Parathyroid adenoma (tissue), 2 donors: ENCODE measurements at regions not wholly inside any gene's neighbourhood (a gene's known extent, or its start where the extent isn't known, plus 50 kb on each side); places are given as distances from the start of the nearest gene placed in this dataset.

Source experiments
- H2AFZ ChIP-seq: fragments of 300-600 bp; sonication (generic); one replicate; pipeline ENCODE4 v1.7.0; 2017; ENCODE audit warnings: antibody characterized with exemption, mild to moderate bottlenecking
- H3K27ac ChIP-seq: fragments of 300-600 bp; sonication (generic); one replicate; pipeline ENCODE4 v1.7.0; 2017
- H3K27me3 ChIP-seq: fragments of 300-600 bp; sonication (generic); one replicate; pipeline ENCODE4 v1.7.0; 2017; ENCODE audit warnings: low read length; ENCODE audit not compliant: control insufficient read depth, insufficient read depth
- H3K36me3 ChIP-seq: fragments of 300-600 bp; sonication (generic); one replicate; pipeline ENCODE4 v1.7.0; 2017; ENCODE audit warnings: low read length; ENCODE audit not compliant: control insufficient read depth, insufficient read depth
- H3K4me1 ChIP-seq: fragments of 300-600 bp; sonication (generic); one replicate; pipeline ENCODE4 v1.7.0; 2017; ENCODE audit warnings: control low read depth
- H3K4me2 ChIP-seq: fragments of 300-600 bp; sonication (generic); one replicate; pipeline ENCODE4 v1.7.0; 2017; ENCODE audit warnings: low read length
- H3K4me3 ChIP-seq: fragments of 300-600 bp; sonication (generic); one replicate; pipeline ENCODE4 v1.7.0; 2017; ENCODE audit warnings: low read depth, low read length
- H3K79me2 ChIP-seq: fragments of 300-600 bp; sonication (generic); one replicate; pipeline ENCODE4 v1.7.0; 2017; ENCODE audit warnings: control low read depth
- H3K9ac ChIP-seq: fragments of 300-600 bp; sonication (generic); one replicate; pipeline ENCODE4 v1.7.0; 2017; ENCODE audit warnings: mild to moderate bottlenecking
- H3K9me3 ChIP-seq: fragments of 300-600 bp; sonication (generic); one replicate; pipeline ENCODE4 v1.7.0; 2017; ENCODE audit warnings: low read length; ENCODE audit not compliant: control insufficient read depth
- CTCF ChIP-seq: fragments of 300-600 bp; sonication (generic); IDR thresholded peaks from one replicate; pipeline ENCODE4 v1.7.0; 2017; ENCODE audit warnings: antibody characterized with exemption, mild to moderate bottlenecking
- donor health status: primary hyperparathyroidism.

DNA sequence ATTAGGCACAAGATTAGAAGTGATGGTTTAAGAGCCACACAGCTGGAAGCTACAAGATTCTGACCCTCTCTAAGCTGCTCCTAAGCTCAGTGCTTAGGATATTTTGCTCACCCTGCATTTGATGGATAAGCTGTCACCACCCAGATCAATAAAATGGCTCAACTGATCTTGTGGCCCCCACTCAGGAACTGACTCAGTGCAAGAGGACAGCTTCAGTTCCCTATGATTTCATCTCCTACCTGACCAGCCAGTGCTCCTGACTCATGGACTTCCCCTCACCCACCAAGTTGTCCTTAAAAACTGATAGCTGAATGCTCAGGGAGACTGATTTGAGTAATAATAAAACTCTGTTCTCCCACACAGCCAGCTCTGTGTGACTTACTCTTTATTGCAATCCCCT is 833.8 kb downstream of the GRID1 start:
- H3K4me2 ChIP-seq: no peak overlapping the region
- H3K9me3 ChIP-seq: no peaks in the 10 kb centered on the region
- no peak overlapping the region for H3K4me3 ChIP-seq
- no peaks in the 10 kb centered on the region for H3K79me2 ChIP-seq
- no peaks in the 10 kb centered on the region for H3K36me3 ChIP-seq
- TF ChIP-seq CTCF: no peak
- H3K27me3 ChIP-seq: no peaks in the 10 kb centered on the region
- H3K9ac ChIP-seq: no peak overlapping the region
- H3K27ac ChIP-seq: no peak overlapping the region
- H2AFZ ChIP-seq: no peak overlapping the region
- no peaks in the 10 kb centered on the region for H3K4me1 ChIP-seq

GRCh38 chr10:85535926-85536325 is 830.7 kb downstream of the GRID1 start:
- no peak overlapping the region for H2AFZ ChIP-seq
- no peak overlapping the region for H3K9ac ChIP-seq
- no peaks in the 10 kb centered on the region for H3K9me3 ChIP-seq
- no peak for TF ChIP-seq CTCF
- no peak overlapping the region for H3K4me2 ChIP-seq
- H3K27ac ChIP-seq: no peak overlapping the region
- H3K4me3 ChIP-seq: no peak overlapping the region
- H3K27me3 ChIP-seq: no peaks in the 10 kb centered on the region
- H3K79me2 ChIP-seq: no peaks in the 10 kb centered on the region
- H3K4me1 ChIP-seq: no peaks in the 10 kb centered on the region
- H3K36me3 ChIP-seq: no peaks in the 10 kb centered on the region

- Histone ChIP-seq H3K36me3 (no peaks in the 10 kb centered on the region), H3K4me3 (no peak overlapping the region), H3K4me1 (no peaks in the 10 kb centered on the region), H2AFZ (no peak overlapping the region), H3K9ac (no peak overlapping the region), H3K79me2 (no peaks in the 10 kb centered on the region), H3K27ac (no peak overlapping the region), H3K9me3 (no peaks in the 10 kb centered on the region), H3K4me2 (no peak overlapping the region), H3K27me3 (no peaks in the 10 kb centered on the region)
- no peak for TF ChIP-seq CTCF
Observed at GRCh38 chr10:85537561-85537960, 829.0 kb downstream of the GRID1 start.

DNA sequence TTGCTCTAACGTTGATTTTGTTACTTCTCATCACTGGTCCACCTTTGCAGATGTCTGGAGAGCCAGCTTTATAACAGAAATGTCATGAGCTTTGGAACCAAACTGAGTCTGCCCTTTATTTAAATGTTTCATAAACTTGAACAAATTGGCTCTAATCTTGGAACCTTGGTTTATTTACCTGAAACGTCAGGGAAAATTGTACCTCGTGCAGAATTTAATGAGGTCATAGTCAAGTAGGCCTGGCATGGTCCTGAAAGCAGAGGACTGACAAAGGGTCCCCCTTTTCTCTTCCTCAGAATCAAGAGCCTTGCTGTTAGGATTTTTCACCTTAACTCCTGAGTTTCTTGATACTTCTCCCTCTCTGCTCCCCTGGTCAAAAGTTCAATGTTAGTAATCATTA is 828.0 kb downstream of the GRID1 start:
- no peaks in the 10 kb centered on the region for H3K27me3 ChIP-seq
- TF ChIP-seq CTCF: no peak
- H3K4me1 ChIP-seq: no peaks in the 10 kb centered on the region
- no peak overlapping the region for H3K4me3 ChIP-seq
- H3K4me2 ChIP-seq: no peak overlapping the region
- H3K27ac ChIP-seq: no peak overlapping the region
- no peaks in the 10 kb centered on the region for H3K79me2 ChIP-seq
- H3K36me3 ChIP-seq: no peaks in the 10 kb centered on the region
- H2AFZ ChIP-seq: no peak overlapping the region
- no peaks in the 10 kb centered on the region for H3K9me3 ChIP-seq
- H3K9ac ChIP-seq: no peak overlapping the region

DNA sequence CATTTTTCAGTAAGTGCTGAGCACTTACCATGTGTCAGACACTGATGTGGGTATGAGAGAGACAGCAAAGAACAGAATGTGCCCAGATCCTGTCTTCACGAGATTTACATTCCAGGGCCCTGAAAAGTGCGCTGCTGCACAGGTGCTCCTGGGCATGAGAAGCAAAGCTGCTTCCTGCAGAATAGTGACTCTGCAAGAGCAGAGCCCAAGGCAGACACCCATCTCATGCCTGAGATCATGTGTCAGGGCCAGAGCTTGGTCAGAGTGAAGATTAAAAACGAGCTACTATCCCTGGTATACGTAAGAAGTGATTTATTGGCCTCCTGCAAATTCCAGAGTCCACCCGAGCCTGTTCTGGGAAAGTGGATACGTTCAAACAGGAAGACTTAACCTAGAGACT is 824.4 kb downstream of the GRID1 start:
- H3K36me3 ChIP-seq: no peaks in the 10 kb centered on the region
- no peaks in the 10 kb centered on the region for H3K27me3 ChIP-seq
- H3K9me3 ChIP-seq: no peaks in the 10 kb centered on the region
- H3K4me3 ChIP-seq: no peak overlapping the region
- no peaks in the 10 kb centered on the region for H3K4me1 ChIP-seq
- no peak overlapping the region for H2AFZ ChIP-seq
- H3K4me2 ChIP-seq: no peak overlapping the region
- no peak overlapping the region for H3K9ac ChIP-seq
- no peak for TF ChIP-seq CTCF
- no peaks in the 10 kb centered on the region for H3K79me2 ChIP-seq
- H3K27ac ChIP-seq: no peak overlapping the region
